Suppressor macrophage treated with lipopolysaccharide for 4 hours (primary cell): ENCODE measurements at regions not wholly inside any gene's neighbourhood (a gene's known extent, or its start where the extent isn't known, plus 50 kb on each side); places are given as distances from the start of the nearest gene placed in this dataset.
"Not testable (repeated sequence)": the region's sequence is repeated elsewhere in the genome, so short reads cannot be mapped to it uniquely, and the experiment has no call there.

Source experiments
- DNase-seq: peaks from one replicate; pipeline ENCODE4 v3.0.0-alpha.2; 2020

GRCh38 chr1:21385022-21385421 is 54.9 kb upstream of the NBPF3 start:
- no peak for DNase-seq

- DNase-seq = peak; percentile 60
These were observed 55.3 kb upstream of the NBPF3 start for GRCh38 chr1:21384620-21385019.

GRCh38 chr1:21383785-21384401 is 56.0 kb upstream of the NBPF3 start:
- no peak for DNase-seq

- no peak for DNase-seq
These were observed 58.6 kb upstream of the NBPF3 start for GRCh38 chr1:21381354-21381753.

- DNase-seq = not testable (repeated sequence)
These were observed 59.8 kb upstream of the NBPF3 start for GRCh38 chr1:21380147-21380546.

- DNase-seq = no peak
These were observed 60.4 kb upstream of the NBPF3 start for GRCh38 chr1:21379571-21379970.

- no peak for DNase-seq
These were observed 61.0 kb upstream of the NBPF3 start for GRCh38 chr1:21378705-21379494.

GRCh38 chr1:21372383-21372782 is 67.6 kb upstream of the NBPF3 start:
- DNase-seq = no peak

GRCh38 chr1:21369905-21370304 is 70.0 kb upstream of the NBPF3 start:
- DNase-seq = no peak

- peak; percentile 77 for DNase-seq
These were observed 71.2 kb upstream of the NBPF3 start for GRCh38 chr1:21368515-21369289.

- DNase-seq = not testable (repeated sequence)
These were observed 71.9 kb upstream of the NBPF3 start for GRCh38 chr1:21367973-21368514.

- DNase-seq = no peak
These were observed 73.6 kb upstream of the NBPF3 start for GRCh38 chr1:21366288-21366687.

GRCh38 chr1:21365036-21365435 is 74.8 kb upstream of the ECE1 start:
- peak; percentile 17 for DNase-seq

- no peak for DNase-seq
These were observed 71.8 kb upstream of the ECE1 start for GRCh38 chr1:21362096-21362495.

GRCh38 chr1:21361506-21361905 is 71.2 kb upstream of the ECE1 start:
- DNase-seq = no peak

GRCh38 chr1:21357161-21357560 is 66.9 kb upstream of the ECE1 start:
- no peak for DNase-seq

GRCh38 chr1:21355956-21356355 is 65.7 kb upstream of the ECE1 start:
- DNase-seq = no peak

GRCh38 chr1:21352586-21352985 is 62.3 kb upstream of the ECE1 start:
- DNase-seq = no peak

- DNase-seq = no peak
These were observed 61.6 kb upstream of the ECE1 start for GRCh38 chr1:21351901-21352300.

GRCh38 chr1:21350202-21350885 is 60.1 kb upstream of the ECE1 start:
- no peak for DNase-seq

- DNase-seq = no peak
These were observed 59.4 kb upstream of the ECE1 start for GRCh38 chr1:21349693-21350092.

- no peak for DNase-seq
These were observed 56.9 kb upstream of the ECE1 start for GRCh38 chr1:21347072-21347581.
